Bone marrow (tissue), 2 donors: ENCODE measurements at regions not wholly inside any gene's neighbourhood (a gene's known extent, or its start where the extent isn't known, plus 50 kb on each side); places are given as distances from the start of the nearest gene placed in this dataset.

Experiments used
- DNase-seq, 2 donors: peaks; one replicate each; lab custom pipeline; 2025; lab: John Stamatoyannopoulos, UW

GRCh38 chr4:32148111-32148666 lies 1428.0 kb downstream of the PCDH7 start:
- no peak for DNase-seq

GRCh38 chr4:32158961-32159360 lies 1438.8 kb downstream of the PCDH7 start:
- DNase-seq = no peak

GRCh38 chr4:32161392-32161791 lies 1441.2 kb downstream of the PCDH7 start:
- no peak for DNase-seq

GRCh38 chr4:32163125-32163524 lies 1443.0 kb downstream of the PCDH7 start:
- no peak for DNase-seq

DNA sequence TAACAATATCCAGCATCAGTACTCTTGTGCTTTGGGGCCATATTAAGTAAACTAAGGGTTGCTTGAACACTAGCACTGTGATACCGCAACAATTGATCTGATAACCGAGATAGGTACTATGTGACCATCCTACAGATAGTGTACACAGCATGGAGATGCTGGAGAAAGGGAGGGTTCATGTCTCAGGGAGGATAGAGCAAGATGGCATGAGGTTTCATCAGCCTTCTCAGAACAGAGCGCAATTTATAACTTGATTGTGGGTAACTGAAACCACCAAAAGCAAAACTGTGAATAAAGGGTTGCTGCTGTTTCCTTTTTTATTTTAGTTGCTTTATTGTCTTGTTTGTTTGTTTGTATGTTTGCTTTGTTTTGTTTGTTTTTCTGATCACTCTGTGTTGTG lies 1449.7 kb downstream of the PCDH7 start:
- DNase-seq = no peak

GRCh38 chr4:32172086-32172485 lies 1451.9 kb downstream of the PCDH7 start:
- no peak for DNase-seq

- no peak for DNase-seq
Measured at GRCh38 chr4:32172761-32173160, 1452.6 kb downstream of the PCDH7 start.

- DNase-seq = no peak
Measured at GRCh38 chr4:32180086-32180485, 1459.9 kb downstream of the PCDH7 start.

GRCh38 chr4:32184186-32184585 lies 1464.0 kb downstream of the PCDH7 start:
- no peak for DNase-seq

GRCh38 chr4:32189130-32189529 lies 1469.0 kb downstream of the PCDH7 start:
- no peak for DNase-seq

DNA sequence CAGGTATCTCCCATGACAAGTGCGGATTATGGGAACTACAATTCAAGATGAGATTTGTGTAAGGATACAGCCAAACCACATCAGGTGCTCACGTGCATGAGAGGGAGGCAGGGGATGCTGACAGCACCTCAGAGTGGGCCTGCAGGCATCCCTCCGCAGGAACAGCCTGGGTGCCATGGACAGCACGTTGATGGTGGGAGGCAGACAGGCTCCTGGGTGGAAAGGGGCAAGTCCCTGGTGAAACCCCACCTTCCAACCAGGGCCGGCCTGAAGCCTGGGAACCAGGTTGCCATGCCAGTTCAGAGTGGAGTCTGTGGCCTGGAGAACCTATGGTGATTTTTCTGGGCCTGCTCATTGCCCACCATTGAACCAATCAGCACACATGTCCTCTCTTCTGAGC lies 1469.6 kb downstream of the PCDH7 start:
- DNase-seq = no peak

DNA sequence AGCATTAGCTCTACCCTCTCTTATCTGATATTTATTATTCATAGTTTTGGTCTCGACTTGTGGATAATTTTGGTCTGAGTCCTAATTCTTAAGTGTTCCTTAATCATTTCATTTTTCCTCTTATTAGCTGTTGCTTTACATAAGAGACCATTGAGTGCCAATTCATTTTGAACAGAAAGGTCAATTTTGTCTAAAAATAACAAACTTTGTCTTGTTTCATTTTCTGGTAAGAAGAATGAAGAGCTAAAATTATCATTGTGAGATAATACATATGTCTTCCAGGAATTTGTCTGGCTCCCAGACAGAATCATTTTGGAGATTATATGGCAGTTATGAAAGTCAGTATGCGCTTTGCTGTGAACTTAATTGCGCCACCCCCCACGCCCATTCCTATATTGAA lies 1471.8 kb downstream of the PCDH7 start:
- no peak for DNase-seq

GRCh38 chr4:32192363-32192762 lies 1472.2 kb downstream of the PCDH7 start:
- DNase-seq = no peak

DNA sequence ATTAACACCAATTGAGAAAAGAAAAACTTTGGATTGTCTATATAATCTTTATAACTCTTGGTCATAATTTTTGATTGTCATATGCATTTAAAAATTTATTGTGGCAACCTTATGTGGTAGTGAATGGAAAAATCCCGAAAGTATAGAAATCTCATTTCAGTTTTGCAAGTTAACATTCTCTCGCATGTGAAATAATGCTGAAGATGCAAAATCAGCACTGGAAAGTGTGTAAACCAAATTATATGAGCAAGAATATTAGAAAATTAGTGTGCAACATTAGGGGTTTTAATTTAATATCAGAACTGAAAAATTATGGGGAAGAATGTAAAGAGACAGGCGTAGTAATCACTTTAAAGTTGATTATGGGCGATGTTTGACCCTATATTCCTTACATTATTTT lies 1472.8 kb downstream of the PCDH7 start:
- DNase-seq = no peak

GRCh38 chr4:32196950-32197688 lies 1477.0 kb downstream of the PCDH7 start:
- no peak for DNase-seq

DNA sequence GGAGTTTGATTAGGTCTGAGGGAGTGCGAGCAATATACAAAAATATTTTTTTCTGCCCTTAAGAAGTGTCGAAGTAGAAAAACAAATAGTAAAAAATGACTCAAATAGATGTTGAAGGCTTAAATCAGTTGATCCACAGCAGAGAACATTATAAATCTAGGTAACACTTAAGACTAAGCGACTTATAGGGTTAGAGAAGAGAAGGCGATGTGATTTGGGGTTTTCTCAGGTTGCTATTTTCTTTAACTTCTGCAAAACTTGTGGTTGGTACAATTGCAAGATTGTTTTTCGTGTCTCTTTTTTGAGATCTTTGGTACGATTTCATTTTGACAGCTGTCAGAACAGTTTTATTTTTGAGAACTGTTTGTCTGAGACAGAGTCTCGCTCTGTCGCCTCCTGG lies 1479.5 kb downstream of the PCDH7 start:
- DNase-seq = no peak

DNA sequence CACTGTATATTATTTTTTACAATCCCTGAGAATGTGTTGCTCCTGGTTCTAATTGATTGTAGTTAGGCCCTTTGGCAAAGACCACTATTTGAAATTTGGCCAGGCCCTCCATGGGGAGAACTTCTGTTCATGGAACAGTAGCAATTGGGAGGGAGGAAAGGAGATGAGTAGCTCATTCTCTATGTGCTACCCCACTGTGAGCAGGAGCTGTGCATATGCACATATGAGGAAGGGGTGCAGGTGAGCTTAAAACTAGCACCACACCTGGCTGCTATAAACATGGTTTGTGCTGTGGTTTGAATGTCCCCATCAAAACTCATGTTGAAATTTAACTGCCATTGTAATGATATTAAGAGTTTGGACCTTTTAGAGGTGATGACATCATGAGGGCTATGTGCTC lies 1483.2 kb downstream of the PCDH7 start:
- no peak for DNase-seq

DNA sequence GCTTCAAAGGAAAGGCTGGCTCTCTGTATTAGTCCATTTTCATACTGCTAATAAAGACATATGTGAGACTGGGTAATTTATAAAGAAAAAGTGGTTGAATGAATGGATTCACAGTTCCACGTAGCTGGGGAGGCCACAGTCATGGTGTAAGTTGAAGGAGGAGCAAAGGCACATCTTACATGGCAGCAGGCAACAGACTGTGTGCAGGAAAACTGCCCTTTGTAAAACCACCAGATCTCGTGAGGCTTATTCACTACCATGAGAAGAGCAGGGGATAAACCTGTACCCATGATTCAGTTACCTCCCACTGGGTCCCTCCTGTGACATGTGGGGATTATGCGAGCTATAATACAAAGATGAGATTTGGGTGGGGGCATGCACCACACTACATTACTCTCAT lies 1486.6 kb downstream of the PCDH7 start:
- DNase-seq = no peak

GRCh38 chr4:32207456-32207855 lies 1487.3 kb downstream of the PCDH7 start:
- no peak for DNase-seq

GRCh38 chr4:32215277-32215676 lies 1495.1 kb downstream of the PCDH7 start:
- no peak for DNase-seq

GRCh38 chr4:32216502-32216901 lies 1496.3 kb downstream of the PCDH7 start:
- no peak for DNase-seq

- DNase-seq = no peak
Measured at GRCh38 chr4:32219306-32220075, 1499.3 kb downstream of the PCDH7 start.

GRCh38 chr4:32226204-32226603 lies 1506.0 kb downstream of the PCDH7 start:
- DNase-seq = no peak
